Lower leg skin (tissue), 3 donors: ENCODE measurements at regions not wholly inside any gene's neighbourhood (a gene's known extent, or its start where the extent isn't known, plus 50 kb on each side); places are given as distances from the start of the nearest gene placed in this dataset.

ENCODE experiments used
- CTCF ChIP-seq, 3 donors: fragments of 450-650 bp; IDR thresholded peaks; one replicate each; pipeline ENCODE4 v1.5.1; 2016; ENCODE audit warnings: antibody characterized with exemption in 3 of 3, mild to moderate bottlenecking in 3 of 3, moderate library complexity in 2 of 3
- POLR2A ChIP-seq, 2 donors: fragments of 450-650 bp; IDR thresholded peaks; one replicate each; pipeline ENCODE4 v1.6.1; 2016 to 2017; ENCODE audit warnings: antibody characterized with exemption in 2 of 2, mild to moderate bottlenecking in 1 of 2, moderate library complexity in 1 of 2

GRCh38 chr3:23723930-23724329 lies 81.8 kb upstream of the UBE2E1 start:
- TF ChIP-seq POLR2A (IDR thresholded peaks at IDR 0.05) (no peak), CTCF (IDR thresholded peaks at IDR 0.05) (no peak)
